ENCODE measurements at regions not wholly inside any gene's neighbourhood (a gene's known extent, or its start where the extent isn't known, plus 50 kb on each side); places are given as distances from the start of the nearest gene placed in this dataset.

- TF ChIP-seq, protein P1, sequence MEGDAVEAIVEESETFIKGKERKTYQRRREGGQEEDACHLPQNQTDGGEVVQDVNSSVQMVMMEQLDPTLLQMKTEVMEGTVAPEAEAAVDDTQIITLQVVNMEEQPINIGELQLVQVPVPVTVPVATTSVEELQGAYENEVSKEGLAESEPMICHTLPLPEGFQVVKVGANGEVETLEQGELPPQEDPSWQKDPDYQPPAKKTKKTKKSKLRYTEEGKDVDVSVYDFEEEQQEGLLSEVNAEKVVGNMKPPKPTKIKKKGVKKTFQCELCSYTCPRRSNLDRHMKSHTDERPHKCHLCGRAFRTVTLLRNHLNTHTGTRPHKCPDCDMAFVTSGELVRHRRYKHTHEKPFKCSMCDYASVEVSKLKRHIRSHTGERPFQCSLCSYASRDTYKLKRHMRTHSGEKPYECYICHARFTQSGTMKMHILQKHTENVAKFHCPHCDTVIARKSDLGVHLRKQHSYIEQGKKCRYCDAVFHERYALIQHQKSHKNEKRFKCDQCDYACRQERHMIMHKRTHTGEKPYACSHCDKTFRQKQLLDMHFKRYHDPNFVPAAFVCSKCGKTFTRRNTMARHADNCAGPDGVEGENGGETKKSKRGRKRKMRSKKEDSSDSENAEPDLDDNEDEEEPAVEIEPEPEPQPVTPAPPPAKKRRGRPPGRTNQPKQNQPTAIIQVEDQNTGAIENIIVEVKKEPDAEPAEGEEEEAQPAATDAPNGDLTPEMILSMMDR (IDR thresholded peaks at IDR 0.05), result no peak
- no peak for TF ChIP-seq POLR2A (IDR thresholded peaks at IDR 0.05)
Observed at GRCh38 chr3:5423523-5423922, 236.0 kb downstream of the EDEM1 start.

Measured in prostate gland (tissue), 2 donors.